Cerebellar cortex (tissue), 1 donor: ENCODE measurements at regions not wholly inside any gene's neighbourhood (a gene's known extent, or its start where the extent isn't known, plus 50 kb on each side); places are given as distances from the start of the nearest gene placed in this dataset.

Source experiments
- DNase-seq: peaks from one replicate; pipeline ENCODE4 v3.0.0-alpha.2; 2015; ENCODE audit warnings: low spot score

GRCh38 chr4:71277353-71277752 lies 61.5 kb upstream of the SLC4A4 start:
- no peak for DNase-seq

GRCh38 chr4:71283642-71284257 lies 55.1 kb upstream of the SLC4A4 start:
- DNase-seq = no peak

GRCh38 chr4:71287305-71287704 lies 51.5 kb upstream of the SLC4A4 start:
- DNase-seq = no peak

GRCh38 chr4:71288875-71289274 lies 49.9 kb upstream of the SLC4A4 start:
- DNase-seq = no peak
